Liver (tissue), 7 donors: ENCODE measurements at regions not wholly inside any gene's neighbourhood (a gene's known extent, or its start where the extent isn't known, plus 50 kb on each side); places are given as distances from the start of the nearest gene placed in this dataset.
"Not testable (repeated sequence)": the region's sequence is repeated elsewhere in the genome, so short reads cannot be mapped to it uniquely, and the experiment has no call there.

Experiments
- DNase-seq: peaks from one replicate; pipeline ENCODE4 v3.0.0-alpha.2; 2017; ENCODE audit warnings: low spot score
- H3K27ac ChIP-seq, 2 donors: one replicate each; pipeline ENCODE4 v1.7.0; 2013; ENCODE audit warnings: inconsistent platforms in 2 of 2, low read length in 2 of 2, control low read depth in 1 of 2, low read depth in 1 of 2, mild to moderate bottlenecking in 1 of 2
- H3K27me3 ChIP-seq, 4 donors: one replicate each; pipeline versions ENCODE4 v1.6.1 to v1.7.0; 2013; ENCODE audit warnings: low read length in 3 of 4, inconsistent platforms in 1 of 4, mild to moderate bottlenecking in 1 of 4, moderate library complexity in 1 of 4; ENCODE audit not compliant: control insufficient read depth in 4 of 4, insufficient read depth in 4 of 4
- H3K36me3 ChIP-seq, 4 donors: one replicate each; pipeline versions ENCODE4 v1.6.1 to v1.7.0; 2013; ENCODE audit warnings: low read length in 3 of 4, mild to moderate bottlenecking in 3 of 4, low read depth in 1 of 4, moderate library complexity in 1 of 4; ENCODE audit not compliant: control insufficient read depth in 4 of 4, insufficient read depth in 3 of 4
- H3K4me1 ChIP-seq, 4 donors: one replicate each; pipeline versions ENCODE4 v1.6.1 to v1.7.0; 2013; ENCODE audit warnings: low read length in 3 of 4, mild to moderate bottlenecking in 3 of 4, moderate library complexity in 1 of 4; ENCODE audit not compliant: control insufficient read depth in 4 of 4, insufficient read depth in 4 of 4
- H3K4me3 ChIP-seq, 3 donors: one replicate each; pipeline versions ENCODE4 v1.6.1 to v1.7.0; 2013; ENCODE audit warnings: low read length in 3 of 3, control low read depth in 1 of 3, low read depth in 1 of 3, mild to moderate bottlenecking in 1 of 3
- H3K9ac ChIP-seq, 2 donors: one replicate each; pipeline ENCODE4 v1.7.0; 2013; ENCODE audit warnings: low read length in 2 of 2, mild to moderate bottlenecking in 2 of 2, moderate library complexity in 2 of 2, control low read depth in 1 of 2, low read depth in 1 of 2
- H3K9me3 ChIP-seq, 4 donors: one replicate each; pipeline versions ENCODE4 v1.6.1 to v1.7.0; 2013; ENCODE audit warnings: low read length in 3 of 4; ENCODE audit not compliant: control insufficient read depth in 4 of 4
- EGR1 ChIP-seq, 2 donors: IDR thresholded peaks; 2 replicates each; pipeline ENCODE4 v1.6.1; 2016 to 2018; ENCODE audit warnings: antibody characterized with exemption in 2 of 2, low read depth in 2 of 2
- FOXA1 ChIP-seq: IDR thresholded peaks from 2 replicates; pipeline ENCODE4 v1.6.1; 2016; ENCODE audit warnings: antibody characterized with exemption
- FOXA2 ChIP-seq: IDR thresholded peaks from 2 replicates; pipeline ENCODE4 v1.6.1; 2016; ENCODE audit warnings: antibody characterized with exemption
- HNF4A ChIP-seq, 2 donors: conservative IDR thresholded peaks; 2 replicates each; pipeline ENCODE4 v1.6.1; 2016; ENCODE audit warnings: antibody characterized with exemption in 2 of 2, mild to moderate bottlenecking in 2 of 2
- MAX ChIP-seq: IDR thresholded peaks from 2 replicates; pipeline ENCODE4 v1.6.1; 2016; ENCODE audit warnings: antibody characterized with exemption
- NR2F2 ChIP-seq: IDR thresholded peaks from 2 replicates; pipeline ENCODE4 v1.6.1; 2016; ENCODE audit warnings: antibody characterized with exemption
- RAD21 ChIP-seq, 2 donors: IDR thresholded peaks; 2 replicates each; pipeline ENCODE4 v1.6.1; 2016; ENCODE audit warnings: antibody characterized with exemption in 2 of 2, mild to moderate bottlenecking in 2 of 2
- RXRA ChIP-seq, 2 donors: IDR thresholded peaks; 2 replicates each; pipeline ENCODE4 v1.6.1; 2017 to 2018; ENCODE audit warnings: antibody characterized with exemption in 2 of 2, mild to moderate bottlenecking in 1 of 2
- YY1 ChIP-seq: IDR thresholded peaks from 2 replicates; pipeline ENCODE4 v1.6.1; 2016; ENCODE audit warnings: antibody characterized with exemption, mild to moderate bottlenecking
- WGBS: extraction: QIAGEN DNeasy Blood & Tissue Kit; methylation state at CpG from one replicate; pipeline ENCODE4 v1.1.7; 2013; 5-methylcytosine and 5-hydroxymethylcytosine counted together
- donor health status: healthy.
- donor health status: healthy.
- donor health status: healthy.
- donor health status: healthy.

GRCh38 chr3:22691856-22692628 is 511.1 kb upstream of the UBE2E2 start:
- Histone ChIP-seq H3K9ac (no peak overlapping the region), H3K4me3 (no peak overlapping the region), H3K36me3 (no peaks in the 10 kb centered on the region), H3K27ac (no peak overlapping the region), H3K27me3 (no peaks in the 10 kb centered on the region), H3K4me1 (no peaks in the 10 kb centered on the region), H3K9me3 (no peaks in the 10 kb centered on the region)
- TF ChIP-seq RAD21 (IDR thresholded peaks at IDR 0.05) (no peak), EGR1 (IDR thresholded peaks at IDR 0.05; ENCODE audit: low read depth in 2 of 2) (no peak), FOXA1 (no peak), YY1 (no peak)
- 74% methylated on average over 5 of the region's 5 CpGs for WGBS
- DNase-seq, result no peak

GRCh38 chr3:22700876-22701275 is 502.3 kb upstream of the UBE2E2 start:
- no peaks in the 10 kb centered on the region for H3K9me3 ChIP-seq
- H3K4me1 ChIP-seq, result no peaks in the 10 kb centered on the region
- H3K27ac ChIP-seq, result no peak overlapping the region
- no peak for TF ChIP-seq MAX
- H3K9ac ChIP-seq, result no peak overlapping the region
- H3K4me3 ChIP-seq, result no peak overlapping the region
- DNase-seq, result no peak
- H3K36me3 ChIP-seq, result no peaks in the 10 kb centered on the region
- H3K27me3 ChIP-seq, result no peaks in the 10 kb centered on the region

- no peak overlapping the region for H3K4me3 ChIP-seq
- WGBS, result 60% methylated on average over 3 of the region's 3 CpGs
Measured at GRCh38 chr3:22704166-22704565, 499.0 kb upstream of the UBE2E2 start.

GRCh38 chr3:22704571-22705354 is 498.4 kb upstream of the UBE2E2 start:
- H3K27me3 ChIP-seq, result no peaks in the 10 kb centered on the region
- peaks cover 0 to 3% (median under 1%) of the 10 kb centered on the region in 4 donors for H3K9me3 ChIP-seq
- no peaks in the 10 kb centered on the region for H3K36me3 ChIP-seq
- 67% methylated on average over 6 of the region's 6 CpGs for WGBS
- no peak overlapping the region for H3K9ac ChIP-seq
- DNase-seq, result no peak
- TF ChIP-seq HNF4A (conservative IDR thresholded peaks at IDR 0.05), result no peak
- H3K27ac ChIP-seq, result no peak overlapping the region
- no peaks in the 10 kb centered on the region for H3K4me1 ChIP-seq
- no peak overlapping the region for H3K4me3 ChIP-seq

More at GRCh38 chr3:22704166-22704565, 499.0 kb upstream of the UBE2E2 start:
- DNase-seq, result no peak
- no peak overlapping the region for H3K27ac ChIP-seq
- H3K27me3 ChIP-seq, result no peaks in the 10 kb centered on the region
- H3K9me3 ChIP-seq, result peaks cover 0 to 3% (median under 1%) of the 10 kb centered on the region in 4 donors
- H3K36me3 ChIP-seq, result no peaks in the 10 kb centered on the region
- no peaks in the 10 kb centered on the region for H3K4me1 ChIP-seq
- H3K9ac ChIP-seq, result no peak overlapping the region
- TF ChIP-seq EGR1 (IDR thresholded peaks at IDR 0.05; ENCODE audit: low read depth in 2 of 2) (no peak), RXRA (IDR thresholded peaks at IDR 0.05) (no peak), NR2F2 (no peak), FOXA1 (no peak), FOXA2 (no peak)

- H3K27ac ChIP-seq, H3K36me3 ChIP-seq, H3K4me3 ChIP-seq, H3K9ac ChIP-seq, H3K27me3 ChIP-seq, DNase-seq, H3K9me3 ChIP-seq, H3K4me1 ChIP-seq: not testable (repeated sequence)
- 88% methylated on average over 10 of the region's 10 CpGs for WGBS
Measured at GRCh38 chr3:22706922-22707321, 496.2 kb upstream of the UBE2E2 start.
